Dedifferentiated amniotic fluid mesenchymal stem cell (primary cell): ENCODE measurements at regions not wholly inside any gene's neighbourhood (a gene's known extent, or its start where the extent isn't known, plus 50 kb on each side); places are given as distances from the start of the nearest gene placed in this dataset.

Source experiments
- DNase-seq: peaks from one replicate; pipeline ENCODE4 v3.0.0-alpha.2; 2016; ENCODE audit errors: extremely low spot score

- DNase-seq, result no peak
These were observed 1985.1 kb upstream of the CELF4 start for GRCh38 chr18:39550701-39551100.

DNA sequence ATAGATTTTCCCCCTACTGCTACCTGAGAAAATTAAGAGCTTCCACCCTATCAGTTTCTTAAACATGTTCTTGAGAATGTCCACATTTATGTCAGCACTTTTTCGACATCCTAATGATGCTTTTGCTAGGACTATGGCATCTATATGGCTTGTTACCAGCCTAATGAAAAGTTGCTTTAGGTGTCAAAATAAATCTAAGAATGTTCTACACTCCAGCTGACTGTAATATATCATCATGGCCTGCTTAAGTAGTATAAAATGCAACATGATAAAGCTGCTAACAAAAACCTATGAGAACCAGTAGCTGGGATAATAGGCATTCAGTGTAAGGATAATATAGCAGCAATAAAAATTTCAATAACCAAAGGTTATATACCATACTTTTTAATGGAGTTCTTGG lies 1983.5 kb upstream of the CELF4 start:
- DNase-seq, result no peak

DNA sequence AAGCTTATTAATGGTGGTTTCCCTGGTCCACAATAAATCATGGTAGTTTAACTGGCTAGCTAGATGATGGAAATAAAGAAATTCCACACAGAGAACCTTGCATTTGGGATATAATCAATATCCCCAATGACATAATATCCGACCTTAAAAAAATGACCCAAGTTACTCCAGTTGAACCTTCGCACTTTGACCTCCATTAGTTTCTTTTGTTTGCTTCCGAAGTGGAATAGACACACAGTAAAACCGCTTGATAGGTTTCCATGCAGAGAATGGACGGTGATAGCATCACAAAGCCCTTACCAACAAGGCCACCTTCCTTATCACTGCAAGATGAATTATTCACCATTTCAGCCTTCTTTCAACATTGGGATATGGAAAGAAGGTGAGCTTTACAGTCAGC lies 1966.1 kb upstream of the CELF4 start:
- no peak for DNase-seq

- no peak for DNase-seq
These were observed 1963.8 kb upstream of the CELF4 start for GRCh38 chr18:39529358-39529757.

- no peak for DNase-seq
These were observed 1961.9 kb upstream of the CELF4 start for GRCh38 chr18:39527465-39527864.

GRCh38 chr18:39524370-39524769 lies 1958.8 kb upstream of the CELF4 start:
- no peak for DNase-seq

- no peak for DNase-seq
These were observed 1957.7 kb upstream of the CELF4 start for GRCh38 chr18:39523281-39523680.

- DNase-seq, result no peak
These were observed 1955.6 kb upstream of the CELF4 start for GRCh38 chr18:39521164-39521563.

DNA sequence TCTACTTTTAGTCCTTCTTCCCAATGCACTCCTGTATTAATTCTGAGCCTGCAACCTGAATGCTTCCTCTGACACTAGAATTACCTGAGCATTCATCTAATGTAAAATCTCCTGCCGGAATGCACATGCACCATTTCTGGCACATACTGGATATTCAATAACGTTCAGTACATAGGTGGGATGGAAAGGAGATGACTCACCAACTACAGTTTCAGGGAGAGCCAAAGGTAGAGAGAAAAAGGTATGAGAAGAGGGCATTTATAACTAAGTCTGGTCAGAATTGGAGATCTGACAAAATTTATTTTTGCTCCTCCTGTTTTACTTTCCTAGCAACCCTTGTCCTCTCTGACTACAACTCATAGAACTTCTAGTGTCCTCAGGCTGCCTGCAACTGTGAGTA lies 1954.1 kb upstream of the CELF4 start:
- DNase-seq, result no peak

DNA sequence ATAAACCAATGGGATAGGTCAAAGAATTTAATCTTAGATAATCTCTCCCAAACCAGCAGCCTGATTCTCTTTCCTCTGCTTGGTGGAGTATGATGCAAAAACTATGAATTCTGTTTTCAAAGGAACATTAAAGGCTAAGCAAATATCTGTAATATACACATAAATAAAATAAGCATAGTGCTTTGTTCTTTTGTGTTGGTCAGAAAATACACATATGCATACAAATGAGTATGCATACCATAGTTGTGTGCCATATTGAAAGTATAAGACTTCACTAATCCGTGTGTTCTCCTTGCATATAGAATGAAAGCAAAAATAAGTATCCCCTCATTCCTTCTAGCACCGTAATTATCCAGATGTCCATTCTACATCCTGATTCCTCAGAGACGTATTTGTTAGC lies 1949.7 kb upstream of the CELF4 start:
- DNase-seq, result no peak

- DNase-seq, result no peak
These were observed 1947.6 kb upstream of the CELF4 start for GRCh38 chr18:39513186-39513585.

GRCh38 chr18:39506581-39507330 lies 1941.2 kb upstream of the CELF4 start:
- no peak for DNase-seq

- DNase-seq, result no peak
These were observed 1934.7 kb upstream of the CELF4 start for GRCh38 chr18:39500306-39500705.

GRCh38 chr18:39497821-39498220 lies 1932.2 kb upstream of the CELF4 start:
- no peak for DNase-seq

- no peak for DNase-seq
These were observed 1931.4 kb upstream of the CELF4 start for GRCh38 chr18:39496986-39497385.

DNA sequence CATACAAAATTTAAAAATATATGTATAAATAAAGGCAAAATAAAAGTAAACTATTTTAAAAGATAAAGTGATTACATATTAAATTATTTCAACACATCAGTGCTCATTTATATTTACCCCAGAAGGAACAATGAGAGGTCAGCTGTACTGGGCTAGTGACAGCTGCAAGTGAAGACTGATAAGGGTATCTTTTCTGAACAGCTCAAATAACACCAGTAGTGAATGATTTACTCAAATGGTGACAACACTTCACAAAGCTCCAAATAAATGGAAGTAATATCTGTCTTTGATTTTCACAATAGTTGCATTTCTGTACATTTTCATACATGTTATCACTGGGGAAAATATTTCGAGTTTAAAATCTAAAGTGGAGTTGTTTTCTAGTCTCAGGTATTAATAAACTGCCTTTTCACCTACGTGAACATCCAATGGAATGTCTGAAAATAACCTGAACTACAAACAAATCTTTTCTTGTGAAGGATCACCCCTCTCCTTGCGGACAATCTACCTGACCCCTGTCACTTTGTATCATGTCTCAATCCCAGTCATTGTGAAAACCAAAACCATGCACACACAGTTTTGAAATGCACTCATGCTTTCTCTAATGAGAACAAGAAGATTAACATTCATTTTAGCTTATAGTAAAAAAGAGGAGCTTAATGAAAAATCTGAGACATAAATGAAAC lies 1928.8 kb upstream of the CELF4 start:
- no peak for DNase-seq

- DNase-seq, result no peak
These were observed 1925.8 kb upstream of the CELF4 start for GRCh38 chr18:39491408-39491807.

DNA sequence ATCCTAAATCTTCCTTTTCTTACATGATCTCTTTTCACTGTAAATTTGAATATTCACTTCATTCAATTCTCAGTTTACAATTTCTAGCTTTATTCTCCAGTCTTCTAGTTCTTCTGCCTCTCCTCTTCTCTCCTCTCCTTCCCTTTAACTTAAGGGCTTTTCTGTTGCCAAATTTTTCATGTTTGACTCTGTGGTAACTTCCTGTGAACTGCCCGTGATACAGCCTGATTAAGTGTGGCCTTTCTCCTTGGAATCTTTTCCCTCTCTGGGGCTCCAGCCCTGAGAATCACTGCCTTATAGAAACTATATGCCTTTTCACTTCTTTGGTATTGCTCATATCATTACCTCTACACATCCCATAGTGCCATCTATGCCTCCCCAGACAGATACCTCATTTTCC lies 1923.8 kb upstream of the CELF4 start:
- no peak for DNase-seq

GRCh38 chr18:39487932-39488331 lies 1922.3 kb upstream of the CELF4 start:
- DNase-seq, result no peak

- no peak for DNase-seq
These were observed 1920.7 kb upstream of the CELF4 start for GRCh38 chr18:39486268-39486667.

- DNase-seq, result no peak
These were observed 1920.1 kb upstream of the CELF4 start for GRCh38 chr18:39485696-39486095.

GRCh38 chr18:39481281-39481680 lies 1915.7 kb upstream of the CELF4 start:
- DNase-seq, result no peak

- DNase-seq, result no peak
These were observed 1915.0 kb upstream of the CELF4 start for GRCh38 chr18:39480494-39481195.
